ENCODE measurements at regions not wholly inside any gene's neighbourhood (a gene's known extent, or its start where the extent isn't known, plus 50 kb on each side); places are given as distances from the start of the nearest gene placed in this dataset.

DNA sequence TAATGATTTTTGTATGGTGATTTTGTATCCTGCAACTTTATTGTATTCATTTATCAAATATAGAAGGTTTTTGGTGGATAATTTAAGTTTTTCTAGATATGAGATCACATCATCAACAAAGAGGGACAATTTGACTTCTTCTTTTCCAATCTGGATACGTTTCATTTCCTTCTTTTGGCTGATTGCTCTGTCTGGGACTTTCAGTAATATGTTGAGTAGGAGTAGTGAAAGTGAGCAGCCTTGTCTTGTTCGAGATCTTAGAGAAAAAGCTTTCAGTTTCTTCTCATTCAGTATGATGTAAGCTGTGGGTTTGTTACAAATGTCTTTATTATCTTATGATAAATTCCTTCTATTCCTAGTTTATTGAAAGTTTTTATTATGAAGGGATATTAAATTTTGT, 352.0 kb upstream of the DACH1 start:
- H3K36me3 Mint-ChIP-seq (ENCODE audit: low read depth): no peaks in the 10 kb centered on the region
- H3K27me3 Mint-ChIP-seq (ENCODE audit: low read depth): no peaks in the 10 kb centered on the region
- no peak overlapping the region for H3K4me3 Mint-ChIP-seq
- POLR2A ChIA-PET: no interaction called here
- ATAC-seq (no peak), DNase-seq (no peak)
- H3K9me3 Mint-ChIP-seq (ENCODE audit: insufficient read depth): no peaks in the 10 kb centered on the region
- no peak overlapping the region for H3K27ac Mint-ChIP-seq
- no peaks in the 10 kb centered on the region for H3K4me1 Mint-ChIP-seq (ENCODE audit: low read depth)
- CTCF ChIA-PET: no interaction called here

DNA sequence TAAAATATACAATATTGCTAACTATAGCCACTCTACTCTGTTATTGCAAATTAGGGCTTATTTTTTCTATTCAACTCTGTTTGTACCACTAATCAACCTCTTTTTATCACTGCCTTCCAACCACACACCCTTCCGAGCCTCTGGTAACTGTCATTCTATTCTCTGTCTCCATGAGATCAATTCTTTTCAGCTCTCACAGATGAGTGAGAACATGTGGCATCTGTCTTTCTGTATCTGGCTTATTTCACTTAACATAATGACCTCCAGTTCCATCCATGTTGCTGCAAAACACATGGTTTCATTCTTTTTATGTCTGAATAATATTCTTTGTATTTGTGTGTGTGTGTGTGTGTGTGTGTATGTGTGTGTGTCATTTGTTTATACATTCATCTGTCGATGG, 350.1 kb upstream of the DACH1 start:
- ATAC-seq (no peak), DNase-seq (no peak)
- ChIA-PET CTCF (no interaction called here), POLR2A (no interaction called here)
- Mint-ChIP-seq H3K36me3 (ENCODE audit: low read depth) (no peaks in the 10 kb centered on the region), H3K27ac (no peak overlapping the region), H3K27me3 (ENCODE audit: low read depth) (no peaks in the 10 kb centered on the region), H3K4me1 (ENCODE audit: low read depth) (no peaks in the 10 kb centered on the region), H3K9me3 (ENCODE audit: insufficient read depth) (no peaks in the 10 kb centered on the region), H3K4me3 (no peak overlapping the region)

DNA sequence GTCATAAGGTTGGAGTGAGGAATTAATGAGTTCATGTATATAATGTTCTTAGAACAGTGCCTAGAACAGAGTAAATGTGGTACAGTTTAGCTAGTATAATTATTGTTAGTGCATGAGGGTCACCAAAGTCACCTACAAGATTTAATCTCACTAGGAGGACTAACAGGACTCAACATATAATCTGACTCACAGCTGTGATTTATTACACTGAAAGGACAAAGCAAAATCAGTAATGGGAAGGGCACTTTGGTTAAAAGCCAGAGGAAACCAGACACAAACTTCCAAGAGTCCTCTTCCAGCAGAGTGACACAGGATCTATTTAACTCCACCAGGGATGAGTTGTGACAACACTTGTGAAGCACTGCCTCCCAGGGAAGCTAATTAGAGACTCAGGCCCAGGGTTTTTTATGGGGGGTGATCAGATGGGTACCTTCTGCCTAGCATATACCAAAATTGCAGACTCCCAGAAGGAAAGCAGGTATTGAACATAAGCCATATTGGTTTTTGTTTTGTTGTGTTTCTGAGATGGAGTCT, 341.2 kb upstream of the DACH1 start:
- Mint-ChIP-seq H3K27me3 (ENCODE audit: low read depth) (no peaks in the 10 kb centered on the region), H3K36me3 (ENCODE audit: low read depth) (no peaks in the 10 kb centered on the region), H3K27ac (no peak overlapping the region), H3K4me1 (ENCODE audit: low read depth) (no peaks in the 10 kb centered on the region), H3K4me3 (no peak overlapping the region), H3K9me3 (ENCODE audit: insufficient read depth) (no peaks in the 10 kb centered on the region)
- CTCF ChIA-PET: no interaction called here
- ATAC-seq (no peak), DNase-seq (no peak)
- POLR2A ChIA-PET: no interaction called here

DNA sequence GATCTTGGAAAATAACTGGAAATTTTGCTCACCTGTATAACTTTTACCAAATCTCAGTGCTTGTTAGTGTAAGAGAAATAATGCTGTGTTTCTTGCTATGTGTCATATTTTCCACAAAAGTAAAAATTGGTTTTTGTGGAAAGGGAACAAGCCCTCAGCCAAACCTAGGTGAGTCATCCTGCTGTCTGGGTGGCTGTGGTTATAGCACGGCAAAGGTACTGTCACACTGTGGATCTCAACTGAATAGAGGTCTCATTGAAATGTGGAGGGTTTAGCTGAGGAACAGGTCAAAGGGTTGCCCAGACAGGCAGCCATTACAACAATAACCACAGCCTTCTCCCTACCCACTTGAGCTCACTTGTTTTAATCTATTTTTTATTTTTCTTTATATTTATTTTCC, 338.8 kb upstream of the DACH1 start:
- Mint-ChIP-seq H3K4me1 (ENCODE audit: low read depth) (no peaks in the 10 kb centered on the region), H3K4me3 (no peak overlapping the region), H3K27ac (no peak overlapping the region), H3K27me3 (ENCODE audit: low read depth) (no peaks in the 10 kb centered on the region), H3K36me3 (ENCODE audit: low read depth) (no peaks in the 10 kb centered on the region), H3K9me3 (ENCODE audit: insufficient read depth) (no peaks in the 10 kb centered on the region)
- DNase-seq (no peak), ATAC-seq (no peak)
- CTCF ChIA-PET: no interaction called here
- POLR2A ChIA-PET: no interaction called here

DNA sequence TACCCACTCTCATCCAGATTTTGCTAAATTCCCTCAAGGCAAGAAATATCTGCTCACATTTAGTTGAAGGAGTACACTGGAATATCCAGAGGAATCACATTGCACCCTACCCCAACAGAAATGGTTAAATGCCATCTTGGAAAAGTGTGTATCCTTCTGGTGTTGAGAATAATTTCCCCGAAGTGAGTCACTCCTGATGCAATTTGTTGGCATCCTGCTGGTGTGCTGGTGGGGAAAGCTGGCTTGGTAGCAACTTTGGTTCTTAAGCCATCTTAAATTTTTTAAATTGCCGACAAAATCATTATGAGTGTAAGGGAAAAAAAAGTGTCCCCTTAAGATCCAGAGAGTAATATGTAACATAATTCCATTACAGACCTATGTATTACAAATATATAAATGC, 337.3 kb upstream of the DACH1 start:
- POLR2A ChIA-PET: no interaction called here
- no peaks in the 10 kb centered on the region for H3K4me1 Mint-ChIP-seq (ENCODE audit: low read depth)
- H3K27ac Mint-ChIP-seq: no peak overlapping the region
- H3K4me3 Mint-ChIP-seq: no peak overlapping the region
- no peaks in the 10 kb centered on the region for H3K9me3 Mint-ChIP-seq (ENCODE audit: insufficient read depth)
- CTCF ChIA-PET: no interaction called here
- ATAC-seq (no peak), DNase-seq (no peak)
- H3K36me3 Mint-ChIP-seq (ENCODE audit: low read depth): no peaks in the 10 kb centered on the region
- no peaks in the 10 kb centered on the region for H3K27me3 Mint-ChIP-seq (ENCODE audit: low read depth)

DNA sequence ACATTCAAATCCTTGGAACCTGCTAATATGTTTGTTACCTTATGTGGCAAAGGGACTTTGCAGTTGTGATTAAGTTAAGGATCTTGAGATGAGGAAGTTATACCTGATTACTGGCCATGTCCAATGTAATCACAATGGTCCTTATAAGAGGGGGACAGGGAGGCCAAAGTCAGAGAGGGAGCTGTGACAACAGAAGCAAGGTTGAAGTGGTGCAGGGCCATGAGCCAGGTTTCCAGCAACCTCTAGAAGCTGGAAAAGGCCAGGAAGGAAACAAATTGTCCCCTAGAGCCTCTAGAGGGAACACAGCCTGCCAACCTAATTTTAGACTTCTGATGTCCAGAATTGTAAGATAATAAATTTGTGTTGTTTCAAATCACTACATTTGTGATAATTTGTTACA, 334.7 kb upstream of the DACH1 start:
- Mint-ChIP-seq H3K9me3 (ENCODE audit: insufficient read depth) (peaks cover 4% of the 10 kb centered on the region), H3K27me3 (ENCODE audit: low read depth) (no peaks in the 10 kb centered on the region), H3K36me3 (ENCODE audit: low read depth) (no peaks in the 10 kb centered on the region), H3K27ac (no peak overlapping the region), H3K4me1 (ENCODE audit: low read depth) (no peaks in the 10 kb centered on the region), H3K4me3 (no peak overlapping the region)
- POLR2A ChIA-PET: no interaction called here
- DNase-seq: no peak
- CTCF ChIA-PET: no interaction called here
- ATAC-seq: no peak

DNA sequence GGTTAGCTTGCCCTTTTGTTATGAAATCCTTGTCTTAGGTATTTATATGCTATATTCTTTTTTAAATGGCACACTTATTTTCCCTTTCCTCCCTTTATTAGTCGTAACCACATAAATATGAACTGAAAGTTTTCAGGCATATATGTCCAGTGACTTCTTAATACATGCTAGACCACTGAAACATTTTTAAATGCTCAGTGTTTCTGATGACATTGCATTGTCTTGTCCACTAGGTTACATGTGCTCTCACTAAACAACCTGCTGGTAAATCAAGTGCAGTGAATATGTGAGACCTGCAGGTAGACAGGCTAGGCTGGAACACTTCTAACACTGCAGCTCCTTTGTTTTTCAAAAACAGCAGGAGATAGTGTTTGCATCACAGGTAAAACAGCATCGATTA, 332.6 kb upstream of the DACH1 start:
- Mint-ChIP-seq H3K27ac (no peak overlapping the region), H3K4me1 (ENCODE audit: low read depth) (no peaks in the 10 kb centered on the region), H3K9me3 (ENCODE audit: insufficient read depth) (peaks cover 4% of the 10 kb centered on the region), H3K27me3 (ENCODE audit: low read depth) (no peaks in the 10 kb centered on the region), H3K4me3 (no peak overlapping the region), H3K36me3 (ENCODE audit: low read depth) (no peaks in the 10 kb centered on the region)
- CTCF ChIA-PET: no interaction called here
- no peak for ATAC-seq
- DNase-seq: no peak
- POLR2A ChIA-PET: no interaction called here

DNA sequence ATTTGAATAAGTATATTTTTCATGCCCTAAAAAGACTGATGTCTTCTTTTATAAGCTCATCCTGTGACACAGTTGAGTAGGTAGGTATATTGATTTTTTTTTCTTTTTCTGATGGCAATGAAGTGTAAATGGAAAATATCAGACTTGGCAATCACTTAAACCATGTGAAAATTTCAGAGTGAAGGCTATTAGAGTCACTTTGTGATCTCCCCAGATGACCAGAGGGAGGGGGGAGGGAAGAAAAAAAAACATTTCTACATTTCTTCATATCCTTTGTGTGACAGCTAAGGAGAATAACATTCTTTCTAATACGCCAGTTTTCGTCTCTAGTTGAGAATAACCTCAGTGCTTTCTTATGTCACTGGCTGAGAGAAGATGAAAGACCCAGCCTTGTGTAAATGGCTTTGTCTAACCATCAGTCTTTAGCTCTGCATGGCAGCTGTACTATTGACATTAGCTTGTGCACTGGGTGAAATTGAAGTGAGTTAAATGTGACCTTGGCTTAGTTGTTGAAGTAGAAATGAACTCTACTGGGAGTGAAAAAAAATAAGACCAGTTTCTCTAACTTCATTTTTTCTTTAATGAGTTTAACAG, 332.1 kb upstream of the DACH1 start:
- ChIA-PET POLR2A (no interaction called here), CTCF (no interaction called here)
- Mint-ChIP-seq H3K27me3 (ENCODE audit: low read depth) (no peaks in the 10 kb centered on the region), H3K9me3 (ENCODE audit: insufficient read depth) (peaks cover 4% of the 10 kb centered on the region), H3K27ac (no peak overlapping the region), H3K4me3 (no peak overlapping the region), H3K4me1 (ENCODE audit: low read depth) (no peaks in the 10 kb centered on the region), H3K36me3 (ENCODE audit: low read depth) (no peaks in the 10 kb centered on the region)
- no peak for DNase-seq
- ATAC-seq: no peak

DNA sequence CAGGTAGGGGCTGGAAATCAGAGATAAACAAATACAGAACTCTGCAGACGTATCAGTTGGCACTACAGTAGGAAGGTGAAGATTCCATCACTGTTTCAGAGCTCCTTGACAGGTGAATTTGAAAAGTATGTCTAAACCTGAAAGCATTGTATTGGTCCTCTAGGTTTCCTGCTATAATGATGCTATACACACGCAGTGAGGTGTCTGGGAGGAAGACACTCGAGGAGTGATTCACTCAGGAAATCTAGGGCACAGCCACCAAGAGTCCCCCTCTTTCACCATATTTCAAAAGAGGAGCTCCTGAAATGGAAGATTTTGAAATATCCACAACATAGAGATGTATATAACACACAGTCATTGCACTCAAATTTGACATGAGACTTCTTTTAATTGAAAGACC, 331.0 kb upstream of the DACH1 start:
- Mint-ChIP-seq H3K4me3 (no peak overlapping the region), H3K9me3 (ENCODE audit: insufficient read depth) (peaks cover 4% of the 10 kb centered on the region), H3K27ac (no peak overlapping the region), H3K27me3 (ENCODE audit: low read depth) (no peaks in the 10 kb centered on the region), H3K36me3 (ENCODE audit: low read depth) (no peaks in the 10 kb centered on the region), H3K4me1 (ENCODE audit: low read depth) (no peaks in the 10 kb centered on the region)
- ChIA-PET CTCF (no interaction called here), POLR2A (no interaction called here)
- ATAC-seq: no peak
- no peak for DNase-seq

DNA sequence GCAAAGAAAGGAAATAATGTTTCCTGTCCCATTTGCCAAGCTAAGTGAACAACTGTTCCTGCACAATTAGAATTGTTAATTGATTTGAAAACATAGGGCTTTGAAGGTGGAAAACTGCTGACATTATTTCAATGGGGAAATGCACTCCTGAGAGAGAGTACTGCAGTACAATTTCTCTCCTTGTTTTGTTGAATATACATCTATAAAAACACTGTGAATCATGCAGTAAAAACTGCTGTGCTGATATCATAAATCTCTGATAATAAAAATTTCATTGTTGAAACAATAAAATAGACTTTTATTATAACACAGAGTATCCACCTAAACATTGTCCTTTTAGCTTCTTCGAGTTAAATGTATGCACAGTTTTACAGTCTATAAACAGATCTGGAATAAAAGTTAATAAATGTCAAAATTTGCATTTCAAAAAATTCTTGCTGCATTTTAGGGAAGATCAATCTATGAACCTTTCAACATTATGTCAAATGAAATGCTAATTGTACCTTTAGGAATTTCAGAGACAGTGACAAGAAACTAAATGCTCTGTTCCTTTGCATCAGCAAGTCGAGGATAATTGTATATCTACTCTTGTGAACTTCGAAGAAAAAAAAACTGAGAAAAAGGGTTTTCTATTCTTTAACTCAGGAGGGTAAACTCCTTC, 328.2 kb upstream of the DACH1 start:
- ChIA-PET POLR2A (no interaction called here), CTCF (no interaction called here)
- no peak overlapping the region for H3K27ac Mint-ChIP-seq
- peaks cover 4% of the 10 kb centered on the region for H3K9me3 Mint-ChIP-seq (ENCODE audit: insufficient read depth)
- no peak for DNase-seq
- H3K4me1 Mint-ChIP-seq (ENCODE audit: low read depth): no peaks in the 10 kb centered on the region
- no peak for ATAC-seq
- H3K27me3 Mint-ChIP-seq (ENCODE audit: low read depth): no peaks in the 10 kb centered on the region
- no peak overlapping the region for H3K4me3 Mint-ChIP-seq
- no peaks in the 10 kb centered on the region for H3K36me3 Mint-ChIP-seq (ENCODE audit: low read depth)

DNA sequence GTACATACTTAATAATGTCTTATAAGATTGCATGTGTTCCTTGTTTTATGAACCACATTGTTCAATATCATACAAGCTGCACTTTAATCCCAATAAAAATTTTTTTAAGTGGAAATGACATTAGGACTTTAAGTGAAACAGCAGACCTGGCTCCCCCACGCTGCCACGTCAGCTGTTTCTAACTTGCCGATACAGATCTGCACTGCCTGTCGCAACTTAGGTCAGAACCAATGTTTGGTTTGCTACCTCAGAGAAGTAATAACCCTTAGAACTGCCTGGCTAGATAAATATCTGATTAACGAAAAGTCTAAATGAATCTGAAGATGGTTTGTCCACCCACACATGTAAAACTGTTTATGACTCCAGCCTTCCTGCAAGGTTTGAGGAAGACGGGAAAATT, 327.5 kb upstream of the DACH1 start:
- Mint-ChIP-seq H3K4me3 (no peak overlapping the region), H3K27ac (no peak overlapping the region), H3K9me3 (ENCODE audit: insufficient read depth) (peaks cover 4% of the 10 kb centered on the region), H3K4me1 (ENCODE audit: low read depth) (no peaks in the 10 kb centered on the region), H3K36me3 (ENCODE audit: low read depth) (no peaks in the 10 kb centered on the region), H3K27me3 (ENCODE audit: low read depth) (no peaks in the 10 kb centered on the region)
- CTCF ChIA-PET: no interaction called here
- DNase-seq (no peak), ATAC-seq (no peak)
- POLR2A ChIA-PET: no interaction called here

DNA sequence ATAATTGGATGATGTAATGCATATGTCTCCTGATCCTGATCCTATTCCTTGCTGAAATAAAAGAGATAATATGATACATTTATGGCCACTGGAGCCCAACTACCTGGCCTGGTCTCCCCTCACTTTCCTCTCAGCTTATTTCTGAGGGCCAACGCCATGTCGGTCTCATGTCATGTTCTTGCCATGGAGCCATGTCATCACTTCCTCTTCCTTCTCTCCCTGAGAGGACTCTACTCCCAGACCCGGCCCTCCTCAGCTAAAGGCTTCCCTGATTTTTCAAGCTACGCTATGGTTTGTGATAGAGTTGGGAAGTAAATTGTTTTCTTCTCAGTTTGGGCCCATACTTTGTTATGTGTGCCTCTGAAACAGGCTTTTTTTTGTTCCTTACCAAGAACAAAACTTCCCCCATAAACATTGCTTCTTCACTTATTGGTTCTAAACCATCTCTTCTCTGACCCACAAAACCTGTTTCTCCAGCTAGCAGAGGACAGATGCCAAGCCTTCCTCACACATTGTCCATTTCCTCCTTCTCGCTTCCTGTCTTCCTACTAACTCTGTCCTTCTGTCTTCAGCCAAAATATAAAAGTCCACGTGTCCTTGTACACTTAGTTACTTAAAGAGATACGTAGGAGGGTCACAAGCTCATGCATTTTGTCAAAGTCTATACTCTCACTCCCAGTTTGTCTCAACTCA, 319.9 kb upstream of the DACH1 start:
- ChIA-PET CTCF (no interaction called here), POLR2A (no interaction called here)
- H3K4me1 Mint-ChIP-seq (ENCODE audit: low read depth): no peaks in the 10 kb centered on the region
- H3K36me3 Mint-ChIP-seq (ENCODE audit: low read depth): no peaks in the 10 kb centered on the region
- no peaks in the 10 kb centered on the region for H3K9me3 Mint-ChIP-seq (ENCODE audit: insufficient read depth)
- no peak for DNase-seq
- ATAC-seq: no peak
- no peaks in the 10 kb centered on the region for H3K27me3 Mint-ChIP-seq (ENCODE audit: low read depth)
- H3K4me3 Mint-ChIP-seq: no peak overlapping the region
- no peak overlapping the region for H3K27ac Mint-ChIP-seq

DNA sequence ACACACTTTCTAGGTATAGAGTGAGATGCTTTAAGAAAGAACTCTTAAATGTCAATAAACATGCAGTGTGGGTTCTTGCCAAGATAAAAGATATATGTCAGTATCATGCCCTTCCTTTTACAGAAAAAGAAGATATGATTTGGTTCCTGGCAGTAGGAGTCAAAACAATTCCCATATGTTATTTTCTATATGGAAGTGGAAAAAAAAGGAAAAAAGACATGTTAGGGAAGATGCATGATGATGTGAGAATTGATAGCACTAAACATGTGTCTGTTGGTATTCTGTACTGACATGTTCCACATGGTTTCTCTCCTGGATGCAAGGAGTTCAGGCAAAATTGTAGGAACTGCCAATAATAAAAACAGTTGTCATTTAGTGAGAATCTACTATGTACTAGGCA, 318.8 kb upstream of the DACH1 start:
- ChIA-PET CTCF (no interaction called here), POLR2A (no interaction called here)
- DNase-seq (no peak), ATAC-seq (no peak)
- Mint-ChIP-seq H3K27me3 (ENCODE audit: low read depth) (no peaks in the 10 kb centered on the region), H3K27ac (no peak overlapping the region), H3K4me1 (ENCODE audit: low read depth) (no peaks in the 10 kb centered on the region), H3K4me3 (no peak overlapping the region), H3K36me3 (ENCODE audit: low read depth) (no peaks in the 10 kb centered on the region), H3K9me3 (ENCODE audit: insufficient read depth) (no peaks in the 10 kb centered on the region)
